ENCODE measurements at regions not wholly inside any gene's neighbourhood (a gene's known extent, or its start where the extent isn't known, plus 50 kb on each side); places are given as distances from the start of the nearest gene placed in this dataset.

- TF ChIP-seq FOXM1 (IDR thresholded peaks at IDR 0.05; ENCODE audit: borderline replicate concordance, low read depth) (no peak), CREB1 (IDR thresholded peaks at IDR 0.05; ENCODE audit: low read depth) (no peak), CEBPB (IDR thresholded peaks at IDR 0.05) (no peak), EP300 (IDR thresholded peaks at IDR 0.05; ENCODE audit: borderline replicate concordance) (no peak), NFIC (IDR thresholded peaks at IDR 0.05) (peak; percentile 34), MAX (IDR thresholded peaks at IDR 0.05) (peak; percentile 0), TEAD4 (IDR thresholded peaks at IDR 0.05) (0 out of 2 replicates have a peak, but pooled peaks have one; percentile 3), TAF1 (IDR thresholded peaks at IDR 0.05; ENCODE audit: low read depth) (0 out of 2 replicates have a peak, but pooled peaks have one; percentile 19), YY1 (IDR thresholded peaks at IDR 0.05; ENCODE audit: low read depth) (no peak), RAD21 (IDR thresholded peaks at IDR 0.05; ENCODE audit: low read depth) (no peak)
- TF ChIP-seq, protein P1, sequence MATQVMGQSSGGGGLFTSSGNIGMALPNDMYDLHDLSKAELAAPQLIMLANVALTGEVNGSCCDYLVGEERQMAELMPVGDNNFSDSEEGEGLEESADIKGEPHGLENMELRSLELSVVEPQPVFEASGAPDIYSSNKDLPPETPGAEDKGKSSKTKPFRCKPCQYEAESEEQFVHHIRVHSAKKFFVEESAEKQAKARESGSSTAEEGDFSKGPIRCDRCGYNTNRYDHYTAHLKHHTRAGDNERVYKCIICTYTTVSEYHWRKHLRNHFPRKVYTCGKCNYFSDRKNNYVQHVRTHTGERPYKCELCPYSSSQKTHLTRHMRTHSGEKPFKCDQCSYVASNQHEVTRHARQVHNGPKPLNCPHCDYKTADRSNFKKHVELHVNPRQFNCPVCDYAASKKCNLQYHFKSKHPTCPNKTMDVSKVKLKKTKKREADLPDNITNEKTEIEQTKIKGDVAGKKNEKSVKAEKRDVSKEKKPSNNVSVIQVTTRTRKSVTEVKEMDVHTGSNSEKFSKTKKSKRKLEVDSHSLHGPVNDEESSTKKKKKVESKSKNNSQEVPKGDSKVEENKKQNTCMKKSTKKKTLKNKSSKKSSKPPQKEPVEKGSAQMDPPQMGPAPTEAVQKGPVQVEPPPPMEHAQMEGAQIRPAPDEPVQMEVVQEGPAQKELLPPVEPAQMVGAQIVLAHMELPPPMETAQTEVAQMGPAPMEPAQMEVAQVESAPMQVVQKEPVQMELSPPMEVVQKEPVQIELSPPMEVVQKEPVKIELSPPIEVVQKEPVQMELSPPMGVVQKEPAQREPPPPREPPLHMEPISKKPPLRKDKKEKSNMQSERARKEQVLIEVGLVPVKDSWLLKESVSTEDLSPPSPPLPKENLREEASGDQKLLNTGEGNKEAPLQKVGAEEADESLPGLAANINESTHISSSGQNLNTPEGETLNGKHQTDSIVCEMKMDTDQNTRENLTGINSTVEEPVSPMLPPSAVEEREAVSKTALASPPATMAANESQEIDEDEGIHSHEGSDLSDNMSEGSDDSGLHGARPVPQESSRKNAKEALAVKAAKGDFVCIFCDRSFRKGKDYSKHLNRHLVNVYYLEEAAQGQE (IDR thresholded peaks at IDR 0.05; ENCODE audit: low read depth), result no peak
Observed at GRCh38 chr22:46052801-46053562, 76.0 kb upstream of the WNT7B start.

- no peak; the same call in 1 of the 2 replicates for TF ChIP-seq MAX (IDR thresholded peaks at IDR 0.05)
- no peak for TF ChIP-seq CEBPB (IDR thresholded peaks at IDR 0.05)
- TF ChIP-seq ZBTB7A (IDR thresholded peaks at IDR 0.05; ENCODE audit: low read depth), result peak; percentile 40
- 0 out of 2 replicates have a peak, but pooled peaks have one; percentile 33 for TF ChIP-seq EP300 (IDR thresholded peaks at IDR 0.05; ENCODE audit: borderline replicate concordance)
- 0 out of 2 replicates have a peak, but pooled peaks have one; percentile 11 for TF ChIP-seq TEAD4 (IDR thresholded peaks at IDR 0.05)
- TF ChIP-seq, protein P1 (IDR thresholded peaks at IDR 0.05; ENCODE audit: low read depth), result no peak
- TF ChIP-seq RAD21 (IDR thresholded peaks at IDR 0.05; ENCODE audit: low read depth), result no peak
- no peak; the same call in 1 of the 2 replicates for TF ChIP-seq USF1 (IDR thresholded peaks at IDR 0.05)
- TF ChIP-seq YY1 (IDR thresholded peaks at IDR 0.05; ENCODE audit: low read depth), result no peak
- TF ChIP-seq NFIC (IDR thresholded peaks at IDR 0.05), result peak; percentile 96
- TF ChIP-seq CREB1 (IDR thresholded peaks at IDR 0.05; ENCODE audit: low read depth), result no peak
- no peak for TF ChIP-seq EGR1 (IDR thresholded peaks at IDR 0.05)
- TF ChIP-seq TCF12 (IDR thresholded peaks at IDR 0.05; ENCODE audit: low read depth), result no peak
- TF ChIP-seq TAF1 (IDR thresholded peaks at IDR 0.05; ENCODE audit: low read depth), result peak; percentile 35; the same call in 1 of the 2 replicates
- TF ChIP-seq FOXM1 (IDR thresholded peaks at IDR 0.05; ENCODE audit: borderline replicate concordance, low read depth), result no peak
Observed at GRCh38 chr22:46053563-46054090, 76.7 kb upstream of the WNT7B start.

DNA sequence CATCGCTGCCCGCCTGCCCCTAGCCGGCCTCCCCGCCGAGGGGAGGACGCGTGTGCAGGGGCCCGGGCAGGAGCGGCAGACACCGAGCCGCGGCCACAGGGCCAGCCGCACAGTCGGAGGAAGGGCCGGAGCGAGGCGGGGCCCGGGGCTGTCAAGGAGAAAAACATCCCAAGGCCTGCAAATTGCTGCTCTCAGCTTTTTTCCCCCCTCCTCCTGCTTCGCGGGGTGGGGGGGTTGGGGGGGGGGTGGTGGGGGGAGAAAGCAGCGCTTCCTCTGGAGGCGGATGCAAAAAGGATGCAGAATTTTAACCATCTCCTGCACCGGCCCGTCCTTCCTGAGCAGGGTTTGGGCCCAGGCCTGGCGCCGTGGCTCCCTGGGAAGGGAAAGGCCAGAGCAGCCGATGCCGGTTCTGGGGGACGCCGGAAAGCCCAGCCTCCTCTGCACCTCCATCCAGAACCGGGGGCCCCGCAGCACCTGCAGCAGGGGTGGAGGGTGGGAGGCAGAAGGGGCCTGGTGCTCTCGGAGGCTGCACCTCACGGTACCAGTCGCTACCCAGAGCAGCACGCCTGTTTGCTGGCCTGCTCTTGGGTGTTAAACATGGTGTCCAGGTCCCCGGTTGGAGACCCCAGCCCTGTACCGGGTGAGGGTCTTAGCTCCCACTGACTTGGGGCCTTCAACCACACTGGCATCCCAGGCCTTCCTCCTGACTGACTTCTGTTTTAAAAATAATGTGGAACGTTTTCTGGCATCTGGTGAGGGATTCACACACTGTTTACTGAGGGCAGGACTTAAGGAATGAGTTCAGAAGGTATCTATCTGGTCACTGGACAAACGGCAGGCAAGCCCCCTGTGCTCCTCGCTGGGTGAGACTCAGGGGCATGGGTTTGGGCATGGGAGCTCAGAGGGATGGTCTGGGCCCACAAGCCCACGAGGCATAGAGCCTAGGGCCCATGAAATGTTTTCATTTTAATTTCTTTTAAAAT, 77.4 kb upstream of the WNT7B start:
- peak; percentile 89 for TF ChIP-seq ZBTB7A (IDR thresholded peaks at IDR 0.05; ENCODE audit: low read depth)
- TF ChIP-seq CREB1 (IDR thresholded peaks at IDR 0.05; ENCODE audit: low read depth), result no peak
- TF ChIP-seq MAX (IDR thresholded peaks at IDR 0.05), result peak; percentile 20; the same call in 1 of the 2 replicates
- no peak for TF ChIP-seq EGR1 (IDR thresholded peaks at IDR 0.05)
- no peak for TF ChIP-seq FOXM1 (IDR thresholded peaks at IDR 0.05; ENCODE audit: borderline replicate concordance, low read depth)
- TF ChIP-seq EP300 (IDR thresholded peaks at IDR 0.05; ENCODE audit: borderline replicate concordance), result no peak
- TF ChIP-seq TEAD4 (IDR thresholded peaks at IDR 0.05), result no peak
- TF ChIP-seq CEBPB (IDR thresholded peaks at IDR 0.05), result no peak
- no peak for TF ChIP-seq NFIC (IDR thresholded peaks at IDR 0.05)
- TF ChIP-seq, protein P1 (IDR thresholded peaks at IDR 0.05; ENCODE audit: low read depth), result no peak
- 0 out of 2 replicates have a peak, but pooled peaks have one; percentile 9 for TF ChIP-seq YY1 (IDR thresholded peaks at IDR 0.05; ENCODE audit: low read depth)
- TF ChIP-seq TAF1 (IDR thresholded peaks at IDR 0.05; ENCODE audit: low read depth), result no peak; the same call in 1 of the 2 replicates
- TF ChIP-seq TCF12 (IDR thresholded peaks at IDR 0.05; ENCODE audit: low read depth), result peak; percentile 54
- no peak for TF ChIP-seq USF1 (IDR thresholded peaks at IDR 0.05)
- no peak for TF ChIP-seq RAD21 (IDR thresholded peaks at IDR 0.05; ENCODE audit: low read depth)
